ENCODE measurements at regions not wholly inside any gene's neighbourhood (a gene's known extent, or its start where the extent isn't known, plus 50 kb on each side); places are given as distances from the start of the nearest gene placed in this dataset.

DNA sequence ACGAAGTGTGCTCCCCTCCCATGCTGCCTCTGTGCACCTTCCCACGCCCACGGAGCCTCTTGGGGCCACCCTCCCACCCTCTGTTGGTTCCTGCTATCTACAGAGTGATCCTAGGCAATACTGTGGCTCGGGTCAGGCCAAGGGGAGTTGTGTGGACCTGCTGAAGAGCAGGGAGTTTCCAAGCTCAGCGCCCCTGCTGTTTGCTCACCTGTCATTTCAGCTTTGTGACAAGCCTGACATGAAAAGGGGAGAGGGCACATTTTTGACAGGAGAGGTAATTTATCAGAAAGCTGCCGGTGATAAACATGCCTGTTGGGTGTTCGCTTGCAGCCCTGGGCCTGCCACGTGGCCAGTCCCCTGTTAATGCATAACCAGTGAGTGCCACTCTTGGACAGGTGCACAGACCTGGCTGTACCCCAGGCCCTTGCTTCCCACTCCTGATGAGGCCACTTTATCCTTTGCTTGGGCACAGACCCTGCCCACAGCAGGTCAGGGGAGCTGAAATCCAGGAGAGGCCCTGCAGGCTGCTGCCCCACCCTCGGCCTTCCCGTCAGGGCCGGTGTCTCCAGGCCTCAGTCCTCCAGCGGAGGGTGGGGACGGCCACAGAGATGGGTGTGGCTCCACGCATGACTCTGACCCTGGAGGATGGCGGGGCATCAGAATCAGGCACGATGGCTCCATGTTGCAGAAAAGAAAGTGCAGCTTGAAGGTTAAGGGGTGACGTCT lies 201.5 kb upstream of the GPR12 start:
- no peak overlapping the region for H3K27ac ChIP-seq (ENCODE audit: low read length)
- peaks cover 3% of the 10 kb centered on the region for H3K4me1 ChIP-seq (ENCODE audit: control insufficient read depth, low read depth, low read length)
- H3K9ac ChIP-seq (ENCODE audit: low read length): no peak overlapping the region
- H3K9me3 ChIP-seq (ENCODE audit: control insufficient read depth, low read depth, low read length): no peaks in the 10 kb centered on the region
- no peak overlapping the region for H3K4me3 ChIP-seq (ENCODE audit: low read length)
- no peaks in the 10 kb centered on the region for H3K27me3 ChIP-seq (ENCODE audit: control insufficient read depth, insufficient read depth, low read length)
- no peaks in the 10 kb centered on the region for H3K36me3 ChIP-seq (ENCODE audit: control insufficient read depth, low read depth, low read length)

DNA sequence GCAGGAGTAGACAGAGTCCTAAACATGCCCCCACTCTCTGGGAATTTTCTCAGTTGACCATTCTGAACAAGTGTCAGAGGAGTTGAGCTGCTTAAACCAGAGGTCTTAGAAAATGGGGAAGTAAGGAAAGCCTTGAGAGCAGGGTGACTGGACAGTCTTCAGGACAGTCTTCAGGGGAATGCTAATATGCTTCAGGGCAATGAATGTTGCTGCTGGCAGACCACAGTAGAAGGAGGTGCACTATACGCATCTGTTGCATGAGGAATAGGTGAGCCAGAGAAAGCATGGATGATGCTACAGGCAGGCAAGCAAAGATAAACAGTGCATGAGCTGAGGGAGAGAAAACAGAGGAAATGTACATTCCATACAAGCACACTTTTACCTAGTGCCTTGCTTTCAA lies 196.6 kb upstream of the GPR12 start:
- Histone ChIP-seq H3K36me3 (ENCODE audit: control insufficient read depth, low read depth, low read length) (no peaks in the 10 kb centered on the region), H3K9me3 (ENCODE audit: control insufficient read depth, low read depth, low read length) (no peaks in the 10 kb centered on the region), H3K27me3 (ENCODE audit: control insufficient read depth, insufficient read depth, low read length) (no peaks in the 10 kb centered on the region), H3K4me1 (ENCODE audit: control insufficient read depth, low read depth, low read length) (no peaks in the 10 kb centered on the region), H3K27ac (ENCODE audit: low read length) (no peak overlapping the region), H3K9ac (ENCODE audit: low read length) (no peak overlapping the region), H3K4me3 (ENCODE audit: low read length) (no peak overlapping the region)

DNA sequence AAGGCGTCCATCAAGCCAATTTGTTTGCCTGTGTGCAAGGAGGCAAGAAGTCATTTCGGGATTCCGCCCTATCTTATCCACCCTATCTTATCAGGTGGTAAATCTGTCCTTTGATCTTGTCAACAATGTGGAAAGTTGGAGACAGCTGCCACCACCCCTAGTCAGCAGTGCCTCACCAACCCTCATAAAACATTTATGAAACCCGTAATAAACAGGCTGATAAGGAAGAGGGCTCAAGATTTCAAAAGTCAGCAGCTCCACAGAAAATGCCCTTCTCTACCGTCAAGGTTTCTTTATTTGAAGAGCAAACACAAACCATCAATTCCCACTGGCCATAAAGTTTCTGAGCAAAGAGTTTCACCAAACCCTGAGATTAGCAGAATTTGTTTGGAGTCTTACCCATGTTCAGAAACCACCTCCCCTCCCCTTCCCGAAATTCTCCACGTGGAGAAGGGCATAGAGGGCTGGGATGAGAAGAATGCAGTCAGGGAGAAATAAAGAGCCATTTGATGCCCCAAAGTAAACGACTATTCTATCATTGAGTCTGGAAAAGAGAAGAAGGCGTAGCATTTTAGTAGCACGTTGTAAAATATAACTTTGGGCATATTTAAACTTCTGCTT lies 196.0 kb upstream of the GPR12 start:
- H3K36me3 ChIP-seq (ENCODE audit: control insufficient read depth, low read depth, low read length): no peaks in the 10 kb centered on the region
- H3K9me3 ChIP-seq (ENCODE audit: control insufficient read depth, low read depth, low read length): no peaks in the 10 kb centered on the region
- H3K4me3 ChIP-seq (ENCODE audit: low read length): no peak overlapping the region
- no peaks in the 10 kb centered on the region for H3K27me3 ChIP-seq (ENCODE audit: control insufficient read depth, insufficient read depth, low read length)
- no peaks in the 10 kb centered on the region for H3K4me1 ChIP-seq (ENCODE audit: control insufficient read depth, low read depth, low read length)
- H3K27ac ChIP-seq (ENCODE audit: low read length): no peak overlapping the region
- no peak overlapping the region for H3K9ac ChIP-seq (ENCODE audit: low read length)

DNA sequence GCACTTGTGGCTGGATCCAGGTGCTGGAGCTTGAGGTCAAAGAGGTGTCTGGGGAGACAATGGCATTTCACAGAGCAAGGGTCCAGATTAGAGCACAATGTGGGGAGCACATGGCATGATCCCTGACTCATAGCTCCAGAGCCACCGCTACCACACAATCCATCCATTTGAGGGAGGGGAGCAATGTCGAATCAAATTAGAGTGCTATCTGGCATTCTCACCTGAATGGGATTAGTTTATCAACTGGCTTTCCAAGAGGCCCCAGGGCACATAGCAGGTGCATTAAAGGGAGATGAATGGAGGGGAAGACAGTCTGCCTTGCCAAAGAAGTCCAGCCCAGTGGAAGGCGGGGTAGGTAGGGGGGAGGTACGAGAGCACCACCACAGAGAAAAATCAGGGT lies 194.4 kb upstream of the GPR12 start:
- Histone ChIP-seq H3K27me3 (ENCODE audit: control insufficient read depth, insufficient read depth, low read length) (no peaks in the 10 kb centered on the region), H3K27ac (ENCODE audit: low read length) (no peak overlapping the region)

DNA sequence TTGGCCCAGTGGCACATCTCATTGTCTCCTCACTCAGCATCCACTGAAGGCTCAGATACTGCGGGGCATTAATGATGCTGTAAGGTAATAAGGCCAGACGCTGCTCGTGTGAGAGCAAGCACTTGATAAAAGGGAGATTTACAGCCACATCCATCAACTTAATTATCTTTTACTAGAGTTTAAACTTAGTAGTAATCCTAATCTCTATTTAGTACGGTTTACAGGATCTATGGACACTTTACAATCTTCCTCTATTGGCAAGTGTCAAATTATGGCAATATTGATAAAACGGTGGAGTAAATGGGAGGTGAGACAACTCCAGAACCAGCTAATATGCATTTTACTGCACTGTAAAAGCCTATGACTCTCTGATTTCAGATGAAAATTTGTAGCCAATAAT lies 192.7 kb upstream of the GPR12 start:
- Histone ChIP-seq H3K4me1 (ENCODE audit: control insufficient read depth, low read depth, low read length) (no peaks in the 10 kb centered on the region), H3K9me3 (ENCODE audit: control insufficient read depth, low read depth, low read length) (no peaks in the 10 kb centered on the region), H3K27ac (ENCODE audit: low read length) (no peak overlapping the region), H3K9ac (ENCODE audit: low read length) (no peak overlapping the region), H3K27me3 (ENCODE audit: control insufficient read depth, insufficient read depth, low read length) (no peaks in the 10 kb centered on the region), H3K36me3 (ENCODE audit: control insufficient read depth, low read depth, low read length) (no peaks in the 10 kb centered on the region), H3K4me3 (ENCODE audit: low read length) (no peak overlapping the region)

More for the DNA sequence above, 194.4 kb upstream of the GPR12 start:
- H3K4me1 ChIP-seq (ENCODE audit: control insufficient read depth, low read depth, low read length): no peaks in the 10 kb centered on the region
- no peak overlapping the region for H3K9ac ChIP-seq (ENCODE audit: low read length)
- no peaks in the 10 kb centered on the region for H3K9me3 ChIP-seq (ENCODE audit: control insufficient read depth, low read depth, low read length)
- no peaks in the 10 kb centered on the region for H3K36me3 ChIP-seq (ENCODE audit: control insufficient read depth, low read depth, low read length)
- H3K4me3 ChIP-seq (ENCODE audit: low read length): no peak overlapping the region

DNA sequence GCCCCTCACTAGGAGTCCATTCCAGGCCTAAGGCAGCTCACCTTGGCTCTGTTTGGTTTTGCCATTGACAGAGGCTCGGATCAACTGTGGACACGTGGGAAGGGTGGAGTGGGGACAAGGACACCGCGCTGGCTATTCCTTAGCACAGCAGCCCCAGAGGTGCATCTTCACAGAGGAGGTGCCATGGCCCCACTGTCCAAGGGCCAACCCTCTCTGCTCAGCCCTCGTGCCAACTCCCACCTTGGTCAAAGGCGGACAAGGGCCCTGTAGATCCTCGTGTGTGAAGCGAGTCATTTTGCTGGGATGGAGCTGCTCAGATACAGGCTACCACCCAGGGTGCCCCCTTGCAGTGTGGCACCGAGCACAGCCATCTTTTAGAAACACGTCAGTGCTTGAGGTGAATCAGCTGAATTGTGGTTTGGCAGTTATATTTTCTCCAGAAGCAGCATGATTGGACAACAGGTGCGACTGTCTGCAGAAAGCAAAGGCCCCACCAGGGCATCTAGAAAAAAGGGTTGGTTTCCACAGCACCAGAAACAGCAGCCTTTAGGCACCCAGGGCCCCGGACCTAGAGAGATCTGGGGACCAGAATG lies 192.1 kb upstream of the GPR12 start:
- Histone ChIP-seq H3K27ac (ENCODE audit: low read length) (no peak overlapping the region), H3K9ac (ENCODE audit: low read length) (no peak overlapping the region), H3K9me3 (ENCODE audit: control insufficient read depth, low read depth, low read length) (no peaks in the 10 kb centered on the region), H3K4me1 (ENCODE audit: control insufficient read depth, low read depth, low read length) (no peaks in the 10 kb centered on the region), H3K36me3 (ENCODE audit: control insufficient read depth, low read depth, low read length) (no peaks in the 10 kb centered on the region), H3K27me3 (ENCODE audit: control insufficient read depth, insufficient read depth, low read length) (no peaks in the 10 kb centered on the region), H3K4me3 (ENCODE audit: low read length) (no peak overlapping the region)

DNA sequence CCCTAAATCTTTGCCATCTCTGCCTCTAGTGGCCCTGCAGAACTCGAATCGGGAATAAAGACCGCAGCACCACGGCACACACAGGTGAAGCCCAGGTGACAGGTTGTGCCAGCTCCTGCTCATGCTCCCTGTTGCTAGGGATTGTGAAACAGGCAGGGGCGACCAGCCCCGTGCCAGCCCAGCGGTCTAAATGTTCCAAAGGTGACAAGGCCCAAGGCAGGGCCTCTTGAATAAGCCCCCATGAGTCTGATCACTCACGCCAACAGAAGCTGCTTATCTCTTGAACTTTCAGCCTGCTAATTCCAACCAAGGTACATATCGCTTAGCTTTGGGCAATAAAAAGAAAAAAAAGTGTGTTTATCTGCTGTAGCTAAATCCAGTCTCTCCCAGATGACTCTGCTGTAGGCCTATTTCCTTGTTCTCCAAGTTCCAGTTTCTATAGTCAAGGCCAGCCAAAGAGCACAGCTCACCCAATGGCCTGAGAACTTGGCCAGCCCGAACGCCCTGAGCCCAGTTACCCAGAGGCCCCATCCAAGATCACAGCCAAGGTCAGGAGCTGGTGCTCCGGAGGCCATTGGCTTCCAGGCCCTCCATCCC lies 191.1 kb upstream of the GPR12 start:
- H3K27ac ChIP-seq (ENCODE audit: low read length): no peak overlapping the region
- no peak overlapping the region for H3K9ac ChIP-seq (ENCODE audit: low read length)
- H3K9me3 ChIP-seq (ENCODE audit: control insufficient read depth, low read depth, low read length): no peaks in the 10 kb centered on the region
- no peak overlapping the region for H3K4me3 ChIP-seq (ENCODE audit: low read length)
- H3K36me3 ChIP-seq (ENCODE audit: control insufficient read depth, low read depth, low read length): no peaks in the 10 kb centered on the region
- H3K27me3 ChIP-seq (ENCODE audit: control insufficient read depth, insufficient read depth, low read length): no peaks in the 10 kb centered on the region
- H3K4me1 ChIP-seq (ENCODE audit: control insufficient read depth, low read depth, low read length): no peaks in the 10 kb centered on the region

DNA sequence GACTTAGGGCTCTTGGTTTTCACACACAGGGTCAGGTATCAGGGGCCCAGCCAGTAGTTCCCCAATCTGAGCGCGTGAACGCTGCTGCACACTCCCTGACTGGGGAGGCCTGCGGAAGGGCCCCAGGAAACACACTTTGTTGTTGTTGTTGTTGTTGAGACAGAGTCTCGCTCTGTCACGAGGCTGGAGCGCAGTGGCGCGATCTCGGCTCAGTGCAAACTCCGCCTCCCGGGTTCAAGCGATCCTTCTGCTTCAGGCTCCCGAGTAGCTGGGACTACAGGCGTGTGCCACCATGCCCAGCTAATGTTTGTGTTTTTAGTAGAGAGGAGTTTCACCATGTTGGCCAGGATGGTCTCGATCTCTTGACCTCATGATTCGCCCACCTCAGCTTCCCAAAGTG lies 190.4 kb upstream of the GPR12 start:
- Histone ChIP-seq H3K36me3 (ENCODE audit: control insufficient read depth, low read depth, low read length) (no peaks in the 10 kb centered on the region), H3K4me1 (ENCODE audit: control insufficient read depth, low read depth, low read length) (no peaks in the 10 kb centered on the region), H3K27ac (ENCODE audit: low read length) (no peak overlapping the region), H3K4me3 (ENCODE audit: low read length) (no peak overlapping the region), H3K27me3 (ENCODE audit: control insufficient read depth, insufficient read depth, low read length) (no peaks in the 10 kb centered on the region), H3K9ac (ENCODE audit: low read length) (no peak overlapping the region), H3K9me3 (ENCODE audit: control insufficient read depth, low read depth, low read length) (no peaks in the 10 kb centered on the region)

DNA sequence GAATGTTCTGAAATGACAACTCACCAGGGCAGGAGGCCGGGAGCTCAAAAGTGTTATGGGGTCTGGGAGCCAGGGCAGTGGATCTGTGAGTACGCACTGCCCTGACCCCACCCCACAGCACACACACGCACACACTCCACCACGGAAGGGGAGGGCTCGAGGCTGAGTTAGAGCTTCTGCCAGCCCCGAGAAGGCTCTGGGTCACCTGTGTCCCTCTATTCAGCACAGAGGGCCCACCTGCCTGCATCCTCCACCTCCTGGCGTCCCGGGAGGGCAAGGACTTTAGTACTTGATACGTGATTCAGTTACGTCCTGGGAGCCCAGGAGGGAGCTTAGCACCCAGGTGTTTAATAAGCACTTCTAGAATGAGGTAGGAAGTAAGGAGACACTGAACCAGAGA lies 190.0 kb upstream of the GPR12 start:
- Histone ChIP-seq H3K4me1 (ENCODE audit: control insufficient read depth, low read depth, low read length) (no peaks in the 10 kb centered on the region), H3K4me3 (ENCODE audit: low read length) (no peak overlapping the region), H3K9me3 (ENCODE audit: control insufficient read depth, low read depth, low read length) (no peaks in the 10 kb centered on the region), H3K27me3 (ENCODE audit: control insufficient read depth, insufficient read depth, low read length) (no peaks in the 10 kb centered on the region), H3K9ac (ENCODE audit: low read length) (no peak overlapping the region), H3K36me3 (ENCODE audit: control insufficient read depth, low read depth, low read length) (no peaks in the 10 kb centered on the region), H3K27ac (ENCODE audit: low read length) (no peak overlapping the region)

DNA sequence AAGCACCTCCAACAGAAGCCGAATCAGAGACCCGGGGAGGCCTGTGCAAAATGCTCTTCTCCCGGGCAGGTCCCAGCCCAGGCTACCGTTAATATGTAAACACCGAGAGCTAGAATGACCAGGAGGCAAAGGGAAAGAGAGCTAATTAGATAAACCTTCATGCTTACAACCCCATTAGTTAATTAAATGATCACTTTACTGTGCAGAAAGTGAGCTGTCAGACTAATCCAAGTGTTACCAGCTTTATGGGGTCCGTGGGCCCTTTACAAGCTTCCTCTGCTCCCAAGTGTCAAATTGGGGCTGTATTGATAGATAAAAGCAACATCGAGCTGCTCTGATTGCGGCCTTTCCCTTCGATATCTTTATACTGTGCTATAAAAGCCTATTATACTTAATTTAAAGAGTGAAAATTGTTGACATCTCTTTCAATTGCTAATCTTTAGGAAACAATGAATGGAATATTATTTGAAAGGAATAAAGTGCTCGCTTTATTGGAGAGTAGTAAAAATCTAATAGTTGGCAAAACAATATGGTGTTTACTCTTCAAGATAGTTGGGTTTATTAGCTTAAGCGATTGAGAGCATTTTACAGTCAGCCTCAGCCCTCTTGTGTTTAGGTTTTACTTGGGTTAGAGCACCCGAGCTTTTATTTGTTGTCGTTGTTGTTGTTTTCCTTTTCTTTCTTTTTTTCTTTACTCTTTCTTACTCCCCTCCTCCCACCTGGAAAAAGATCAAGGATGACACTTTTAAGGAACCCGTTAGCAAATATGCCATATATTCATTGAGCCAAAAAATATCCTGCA lies 189.3 kb upstream of the GPR12 start:
- H3K4me1 ChIP-seq (ENCODE audit: control insufficient read depth, low read depth, low read length): no peaks in the 10 kb centered on the region
- no peak overlapping the region for H3K27ac ChIP-seq (ENCODE audit: low read length)
- no peaks in the 10 kb centered on the region for H3K36me3 ChIP-seq (ENCODE audit: control insufficient read depth, low read depth, low read length)
- H3K4me3 ChIP-seq (ENCODE audit: low read length): no peak overlapping the region
- no peak overlapping the region for H3K9ac ChIP-seq (ENCODE audit: low read length)
- H3K9me3 ChIP-seq (ENCODE audit: control insufficient read depth, low read depth, low read length): no peaks in the 10 kb centered on the region
- no peaks in the 10 kb centered on the region for H3K27me3 ChIP-seq (ENCODE audit: control insufficient read depth, insufficient read depth, low read length)

DNA sequence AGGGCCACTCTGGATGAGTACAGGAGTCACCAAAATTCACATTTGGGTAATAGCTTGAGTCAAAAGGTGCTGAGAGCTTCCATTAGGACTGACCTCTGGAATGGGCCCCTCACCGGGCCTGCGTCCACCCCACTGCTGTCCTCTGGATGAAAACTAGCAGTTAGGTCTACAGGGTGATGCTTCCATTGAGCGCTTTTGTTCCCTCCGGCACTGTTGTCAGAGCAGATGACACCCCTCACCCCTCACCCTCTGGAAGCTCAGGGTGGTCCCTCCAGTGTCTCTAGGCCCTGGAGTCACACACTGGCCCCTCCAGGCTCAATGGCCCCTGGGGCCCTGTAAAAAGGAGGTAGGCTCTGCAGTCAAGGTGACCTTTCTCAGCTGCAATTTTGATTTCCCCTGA lies 187.8 kb upstream of the GPR12 start:
- no peaks in the 10 kb centered on the region for H3K4me1 ChIP-seq (ENCODE audit: control insufficient read depth, low read depth, low read length)
- no peak overlapping the region for H3K4me3 ChIP-seq (ENCODE audit: low read length)
- no peaks in the 10 kb centered on the region for H3K36me3 ChIP-seq (ENCODE audit: control insufficient read depth, low read depth, low read length)
- H3K9me3 ChIP-seq (ENCODE audit: control insufficient read depth, low read depth, low read length): no peaks in the 10 kb centered on the region
- H3K9ac ChIP-seq (ENCODE audit: low read length): no peak overlapping the region
- no peak overlapping the region for H3K27ac ChIP-seq (ENCODE audit: low read length)
- H3K27me3 ChIP-seq (ENCODE audit: control insufficient read depth, insufficient read depth, low read length): no peaks in the 10 kb centered on the region
